IPS-NIHi7 (cell line): ENCODE measurements at regions not wholly inside any gene's neighbourhood (a gene's known extent, or its start where the extent isn't known, plus 50 kb on each side); places are given as distances from the start of the nearest gene placed in this dataset.

ENCODE experiments used
- DNase-seq: peaks from one replicate; pipeline ENCODE4 v3.0.0; 2012; ENCODE audit warnings: mixed read lengths; ENCODE audit errors: extremely low spot score

DNA sequence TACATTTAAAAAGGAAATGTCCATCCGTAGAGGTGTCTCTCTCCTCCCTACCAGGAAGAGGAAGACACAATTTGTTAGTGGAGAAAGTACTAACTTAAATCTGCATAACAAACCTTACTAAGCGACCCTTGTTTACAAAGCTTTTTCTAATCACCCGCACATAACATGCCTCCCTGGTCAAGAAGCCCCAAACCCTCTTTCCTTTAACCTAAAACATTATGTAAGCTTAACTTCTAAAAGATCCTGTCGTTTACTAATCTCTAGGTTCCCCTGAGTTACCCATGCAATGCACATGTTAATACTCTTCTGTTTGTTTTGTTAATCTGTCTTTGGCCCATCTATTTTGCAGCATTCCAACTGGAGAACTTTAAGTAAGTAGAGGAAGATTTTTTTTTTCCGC, 630.3 kb upstream of the NRXN1 start:
- peak; percentile 22 for DNase-seq

DNA sequence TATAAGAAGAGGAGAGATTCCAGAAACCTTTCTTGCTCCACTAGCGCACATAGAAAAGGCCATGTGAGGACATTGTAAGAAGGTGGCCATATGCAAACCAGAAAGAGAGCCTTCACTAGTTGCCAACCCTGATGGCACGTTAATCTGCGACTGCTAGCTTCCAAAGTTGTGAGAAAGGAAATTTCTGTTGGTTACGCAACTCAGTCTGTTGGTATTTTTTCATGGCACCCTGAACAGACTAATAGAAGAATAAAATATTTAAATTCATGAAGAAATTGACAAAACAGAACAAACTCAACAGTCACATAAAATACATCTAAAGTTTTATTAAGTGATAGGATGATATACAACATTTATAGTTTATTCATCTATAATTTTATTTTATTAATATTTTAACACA, 625.9 kb upstream of the NRXN1 start:
- no peak for DNase-seq

DNA sequence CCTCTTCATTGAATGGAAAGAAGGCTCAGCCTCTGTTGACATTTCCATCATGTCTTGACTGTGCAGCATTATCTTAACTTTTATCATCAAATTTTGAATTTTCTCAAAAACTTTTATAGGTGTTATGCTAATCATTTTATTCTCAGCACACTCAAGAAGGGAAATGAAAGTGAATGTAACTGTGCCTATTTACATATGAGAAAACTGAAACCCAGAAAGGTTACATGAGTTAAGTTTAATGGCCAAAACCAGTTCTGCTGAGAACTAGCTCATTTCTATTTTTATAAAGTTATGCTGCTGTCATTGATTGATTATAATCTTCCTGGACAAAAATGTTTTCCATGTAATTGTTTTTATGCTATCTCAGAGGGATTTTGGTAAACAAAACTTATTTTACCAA, 618.8 kb upstream of the NRXN1 start:
- no peak for DNase-seq

DNA sequence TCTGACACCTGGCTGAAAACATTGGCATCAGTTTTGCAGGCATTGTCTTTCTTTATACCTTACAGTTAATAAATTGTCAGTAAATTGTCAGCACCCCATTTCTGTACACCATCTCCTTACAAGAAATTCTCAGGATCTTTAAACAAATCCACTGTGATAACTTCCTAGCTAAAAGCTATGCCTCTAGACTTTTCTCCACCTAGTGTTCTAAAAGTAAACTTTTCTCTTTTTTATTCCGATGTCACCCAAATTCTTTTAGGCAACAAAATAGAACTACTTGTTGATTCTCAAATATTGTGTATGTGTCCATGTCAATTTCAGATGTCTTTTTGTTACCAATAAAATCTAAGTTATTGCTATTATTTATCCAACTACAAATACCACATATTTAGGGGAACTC, 617.4 kb upstream of the NRXN1 start:
- no peak for DNase-seq

DNA sequence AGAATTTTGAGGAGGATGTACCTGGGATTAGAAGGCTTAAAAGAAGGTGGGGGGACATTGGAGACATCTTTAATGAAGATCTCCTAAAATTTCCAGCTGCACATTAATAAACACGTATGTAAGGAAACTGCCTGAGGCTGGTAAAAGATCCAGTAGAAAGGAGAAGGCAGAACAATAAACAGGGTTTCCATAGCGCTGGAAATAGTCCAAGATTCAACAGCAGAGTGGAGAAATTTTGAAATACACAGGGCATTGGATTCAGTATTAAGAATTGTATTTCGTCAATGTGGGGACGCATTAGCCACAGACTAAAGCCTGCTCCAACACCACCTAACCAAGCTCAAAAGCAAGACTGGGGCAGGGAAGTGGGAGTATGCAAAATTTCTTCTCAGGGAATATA, 606.9 kb upstream of the NRXN1 start:
- no peak for DNase-seq

DNA sequence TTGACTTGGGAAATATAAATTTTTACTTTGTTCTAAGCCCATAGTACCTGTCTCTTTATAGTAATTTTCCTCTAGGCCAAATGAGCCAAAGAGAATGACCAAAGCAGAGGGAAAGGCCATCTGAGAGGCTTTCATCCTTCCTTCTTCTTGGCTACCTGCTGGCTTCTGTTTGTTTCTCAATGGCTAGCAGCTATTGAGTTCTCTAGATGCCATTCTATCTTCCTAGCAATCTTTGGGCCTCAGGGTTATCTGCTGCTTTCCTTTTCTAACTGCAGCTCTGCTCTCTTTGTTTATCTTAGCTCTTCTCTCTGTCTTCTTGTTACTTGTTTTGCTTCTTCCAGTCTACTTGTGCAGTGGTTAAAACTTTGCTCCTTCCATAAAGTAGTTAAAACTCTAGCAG, 601.1 kb upstream of the NRXN1 start:
- DNase-seq: peak; percentile 35

DNA sequence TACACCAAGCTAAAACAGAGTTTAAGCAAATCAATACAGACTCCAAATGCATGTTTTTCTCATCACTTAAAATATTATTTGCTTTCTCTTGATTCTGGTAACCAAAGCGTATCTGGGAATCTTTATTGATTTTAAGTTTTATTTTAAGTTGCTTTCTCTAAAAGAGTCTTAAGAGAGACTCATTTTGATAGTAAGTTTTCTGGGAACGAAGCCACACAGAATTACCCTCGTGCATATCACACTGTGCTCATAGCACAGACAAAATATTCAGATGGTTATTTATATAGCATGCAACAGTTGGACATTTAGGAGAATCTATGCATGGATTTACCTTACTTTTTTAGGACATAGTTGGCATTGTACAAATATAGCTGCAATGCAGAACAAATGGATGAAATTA, 597.5 kb upstream of the NRXN1 start:
- no peak for DNase-seq

DNA sequence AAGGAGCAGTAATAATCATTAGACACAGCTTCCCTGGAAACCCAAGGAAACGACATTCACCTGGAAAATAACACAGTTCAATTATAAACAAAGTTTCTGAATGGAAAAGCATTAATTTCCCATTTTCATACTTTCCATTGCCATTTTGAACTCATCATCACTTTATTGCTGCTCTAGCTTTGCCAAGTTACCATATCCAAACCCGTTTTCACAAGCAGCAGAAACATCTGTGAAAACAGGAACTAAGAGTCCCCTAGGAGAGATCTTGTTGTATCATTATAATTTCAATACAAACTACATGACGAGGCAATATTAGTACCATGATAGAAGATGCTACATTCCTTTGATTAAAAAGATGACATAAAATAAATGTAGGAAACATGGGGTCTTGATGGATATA, 597.0 kb upstream of the NRXN1 start:
- no peak for DNase-seq

DNA sequence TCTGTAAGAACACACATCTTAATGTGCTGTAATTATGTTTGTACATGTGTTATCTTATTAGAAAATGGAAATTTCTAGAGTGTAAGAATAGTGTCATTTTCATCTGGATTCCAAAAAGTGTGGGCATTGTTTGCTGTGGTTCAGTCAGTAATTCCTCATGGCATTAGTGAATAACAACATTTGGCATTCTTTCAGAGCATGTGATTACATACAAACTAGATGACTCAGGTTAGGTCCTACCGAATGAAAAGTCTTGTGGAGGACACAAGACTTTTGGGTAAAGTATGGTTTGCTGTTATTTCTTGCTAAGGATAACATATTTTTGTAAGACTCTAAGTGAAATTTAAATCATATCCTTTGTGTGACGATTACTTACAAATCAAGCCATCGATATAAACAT, 593.1 kb upstream of the NRXN1 start:
- no peak for DNase-seq

DNA sequence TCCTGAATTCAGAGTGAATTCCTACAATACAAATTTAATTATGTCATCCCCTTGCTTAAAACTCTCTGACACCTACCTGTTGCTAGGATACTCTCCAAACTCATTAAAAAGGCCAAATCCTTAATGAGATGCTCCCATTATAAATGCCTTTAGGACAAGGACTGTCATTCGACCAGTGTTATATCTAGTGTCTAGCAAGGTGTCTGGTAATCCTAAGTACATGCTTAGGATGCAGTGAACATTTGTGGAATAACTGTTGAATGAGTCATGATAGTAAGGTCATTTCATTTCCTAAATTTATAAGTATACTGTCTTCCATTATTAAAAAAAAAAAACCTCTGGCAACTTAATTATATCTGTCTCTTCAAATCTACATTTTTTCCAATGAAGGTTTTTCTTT, 588.9 kb upstream of the NRXN1 start:
- no peak for DNase-seq

DNA sequence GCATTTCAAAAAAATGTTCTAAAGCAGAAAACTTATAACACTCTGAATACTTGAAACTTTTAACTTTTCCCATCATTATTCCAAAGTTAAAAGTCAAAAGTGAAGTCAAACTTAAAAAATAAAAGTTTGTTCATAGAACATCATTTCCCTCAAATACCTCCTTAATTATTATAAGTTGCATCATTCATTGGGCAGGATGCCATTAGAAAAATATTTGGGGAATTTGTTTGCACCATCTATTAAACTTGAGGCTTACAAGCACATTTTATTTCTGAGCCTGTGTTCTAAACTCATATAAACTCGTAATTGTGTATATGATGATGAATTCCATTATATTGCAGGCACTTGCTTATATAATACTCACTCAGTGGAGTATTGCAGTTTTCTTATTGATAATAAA, 588.0 kb upstream of the NRXN1 start:
- DNase-seq: no peak

DNA sequence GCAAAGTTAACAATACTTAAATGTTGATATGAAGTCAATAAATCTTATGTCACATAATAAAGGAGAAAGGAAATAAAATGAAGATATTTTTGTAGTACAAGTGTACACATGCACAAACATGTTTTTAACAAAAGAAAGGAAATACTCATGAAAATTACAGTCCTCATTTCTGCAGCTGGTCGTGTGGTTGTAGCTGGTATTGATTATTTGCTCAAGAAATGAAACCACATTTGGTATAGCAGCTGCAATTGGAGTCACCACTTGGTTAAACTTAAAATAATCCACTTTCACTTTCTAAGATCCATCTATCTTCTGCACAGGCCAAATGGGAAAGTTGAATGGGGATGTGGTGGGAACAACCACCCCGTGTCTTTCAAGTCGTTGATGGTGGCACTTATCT, 580.5 kb upstream of the NRXN1 start:
- no peak for DNase-seq

DNA sequence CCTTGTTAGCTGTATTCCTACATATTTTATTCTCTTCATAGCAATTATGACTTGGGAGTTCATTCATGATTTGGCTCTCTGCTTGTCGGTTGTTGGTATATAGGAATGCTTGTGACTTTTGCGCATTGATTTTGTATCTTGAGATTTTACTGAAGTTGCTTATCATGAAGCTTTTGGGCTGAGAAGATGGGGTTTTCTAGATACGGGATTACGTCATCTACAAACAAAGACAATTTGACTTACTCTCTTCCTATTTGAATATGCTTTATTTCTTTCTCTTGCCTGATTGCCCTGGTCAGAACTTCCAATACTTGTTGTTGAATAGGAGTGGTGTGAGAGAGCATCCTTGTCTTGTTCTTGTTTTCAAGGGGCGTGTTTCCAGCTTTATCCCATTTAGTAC, 569.8 kb upstream of the NRXN1 start:
- no peak for DNase-seq

DNA sequence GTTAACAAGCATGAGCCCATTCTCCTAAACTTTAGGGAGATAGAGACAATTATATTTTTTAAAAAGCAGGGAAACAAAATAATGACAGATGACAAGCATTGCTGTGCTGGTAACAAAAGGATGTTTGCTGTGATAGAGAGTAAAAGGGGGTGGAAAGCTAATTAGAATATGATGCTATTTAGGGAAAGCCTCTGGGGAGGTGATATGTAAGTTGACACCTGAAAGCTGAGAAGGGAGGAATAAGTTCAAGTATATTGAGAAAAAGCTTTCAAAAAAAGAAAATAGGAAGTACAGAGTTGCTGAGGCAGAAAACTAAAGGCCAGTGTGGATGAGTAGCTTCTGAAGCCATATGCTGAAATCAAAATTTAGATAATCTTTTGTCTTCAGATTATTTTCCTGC, 565.2 kb upstream of the NRXN1 start:
- peak; percentile 8 for DNase-seq

DNA sequence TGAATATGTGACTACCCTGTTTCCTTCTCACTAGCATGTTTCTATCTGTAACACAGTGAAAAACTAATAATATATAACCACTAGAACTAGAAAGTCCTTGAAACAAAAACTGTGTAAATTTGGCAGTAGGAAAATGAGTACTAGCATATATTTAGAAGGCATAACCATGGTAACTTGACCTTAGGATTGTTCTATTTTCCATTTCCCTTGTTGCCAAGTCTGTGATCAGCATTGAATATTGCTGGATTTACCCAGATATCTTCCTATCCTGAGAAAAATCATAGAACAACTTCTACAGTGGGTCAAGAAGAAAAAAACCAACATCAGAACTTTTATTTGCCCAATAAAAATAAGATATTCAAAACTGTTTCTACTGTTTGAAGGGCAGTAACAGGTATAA, 563.9 kb upstream of the NRXN1 start:
- DNase-seq: no peak

DNA sequence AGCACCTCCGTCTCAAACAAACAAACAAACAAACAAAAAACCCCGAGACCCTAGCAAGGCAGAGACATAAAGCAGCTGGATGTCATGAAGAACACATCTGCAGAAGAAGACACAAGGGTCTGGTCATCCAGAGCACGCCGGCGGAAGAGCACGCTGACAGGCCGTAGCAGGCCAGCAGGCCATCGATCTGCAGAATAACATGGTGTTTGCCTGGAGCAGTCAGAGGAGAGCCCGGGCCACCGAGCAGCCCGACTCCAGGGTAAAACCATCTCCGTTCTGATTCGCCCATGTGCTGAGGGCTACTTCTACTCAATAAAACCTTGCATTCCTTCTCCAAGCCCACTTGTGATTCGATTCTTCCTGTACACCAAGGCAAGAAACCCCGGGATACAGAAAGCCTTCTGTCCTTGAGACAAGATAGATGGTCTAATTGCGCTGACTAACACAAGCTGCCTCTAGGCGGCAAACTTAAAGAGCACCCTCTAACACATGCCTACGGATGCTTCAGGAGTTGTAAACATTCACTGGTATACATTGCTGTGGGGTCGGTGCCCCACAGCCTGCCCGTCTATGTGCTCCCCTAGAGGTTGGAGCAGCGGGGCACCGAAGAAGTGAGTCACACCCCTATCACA, 549.8 kb upstream of the NRXN1 start:
- DNase-seq: peak; percentile 7

DNA sequence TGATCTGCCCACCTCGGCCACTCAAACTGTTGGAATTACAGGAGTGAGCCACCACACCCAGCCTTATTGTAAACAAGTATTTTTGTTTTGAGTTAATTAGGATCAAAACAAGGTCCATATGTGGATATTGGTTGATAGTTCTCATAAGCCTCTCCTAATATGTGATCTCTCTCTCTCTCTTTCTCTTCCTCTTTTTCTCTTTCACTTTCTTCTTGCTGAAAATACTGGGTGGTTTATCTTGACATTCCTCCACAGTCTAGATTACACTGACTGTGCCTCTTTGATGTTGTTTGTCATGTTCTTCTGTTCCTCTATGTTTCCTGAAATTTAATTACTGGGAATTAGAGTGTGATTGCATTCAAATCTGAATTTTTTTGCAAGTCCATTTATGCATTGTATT, 547.5 kb upstream of the NRXN1 start:
- no peak for DNase-seq

DNA sequence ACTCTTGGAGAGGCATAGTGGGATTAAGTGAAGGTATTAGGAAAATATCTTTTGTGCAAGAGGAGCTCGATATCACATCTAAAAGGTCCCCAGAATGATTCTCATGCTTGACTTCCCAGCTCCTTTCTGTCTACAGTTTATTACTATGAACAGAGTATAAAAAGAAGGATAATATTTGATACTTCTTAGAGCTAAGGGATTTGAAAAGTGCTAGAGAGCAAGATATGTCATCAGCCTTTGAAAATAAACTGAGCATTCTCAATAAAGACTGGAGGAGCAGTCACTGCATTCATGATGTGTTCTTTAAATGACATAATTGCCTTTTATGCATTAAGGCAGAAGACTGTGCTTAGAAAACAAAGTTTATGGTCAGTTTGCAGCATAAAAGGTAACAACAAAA, 543.2 kb upstream of the NRXN1 start:
- DNase-seq: no peak

DNA sequence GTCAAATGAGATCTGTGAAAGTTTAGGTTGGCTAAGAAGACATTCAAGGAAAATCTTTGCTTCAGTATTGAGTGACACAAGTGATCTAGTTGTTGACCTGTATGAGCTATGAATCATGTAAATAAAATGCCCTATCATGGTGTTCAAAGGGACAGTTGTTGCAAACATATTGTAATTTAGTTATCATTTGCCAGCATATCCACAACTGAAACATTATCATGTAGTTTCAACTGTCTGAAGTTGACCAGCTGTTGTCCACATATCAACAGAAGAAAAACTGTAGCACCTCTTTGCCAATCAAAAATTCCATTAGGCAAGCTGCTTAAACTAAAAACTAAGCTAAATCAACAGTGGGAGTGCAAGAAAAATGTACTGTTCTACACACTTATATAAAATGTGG, 527.1 kb upstream of the NRXN1 start:
- no peak for DNase-seq

DNA sequence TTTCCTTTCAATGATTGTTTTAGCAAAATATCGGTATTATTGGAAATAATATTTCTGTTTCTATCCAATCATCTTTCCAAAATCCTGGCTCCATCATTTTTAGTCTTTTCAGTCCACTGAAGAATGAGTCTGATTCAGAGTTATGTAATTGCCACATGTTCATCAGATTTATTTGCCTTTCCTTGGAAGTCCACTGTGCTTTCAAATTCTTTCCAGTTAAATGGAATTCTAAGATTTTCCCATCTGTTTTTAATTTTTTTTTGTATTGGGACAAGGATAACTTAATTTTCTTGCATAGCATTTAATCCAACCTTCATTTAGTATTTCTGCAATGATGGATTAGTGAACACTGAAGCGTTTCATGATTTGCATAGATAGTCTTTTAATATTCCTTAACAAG, 521.5 kb upstream of the NRXN1 start:
- no peak for DNase-seq

DNA sequence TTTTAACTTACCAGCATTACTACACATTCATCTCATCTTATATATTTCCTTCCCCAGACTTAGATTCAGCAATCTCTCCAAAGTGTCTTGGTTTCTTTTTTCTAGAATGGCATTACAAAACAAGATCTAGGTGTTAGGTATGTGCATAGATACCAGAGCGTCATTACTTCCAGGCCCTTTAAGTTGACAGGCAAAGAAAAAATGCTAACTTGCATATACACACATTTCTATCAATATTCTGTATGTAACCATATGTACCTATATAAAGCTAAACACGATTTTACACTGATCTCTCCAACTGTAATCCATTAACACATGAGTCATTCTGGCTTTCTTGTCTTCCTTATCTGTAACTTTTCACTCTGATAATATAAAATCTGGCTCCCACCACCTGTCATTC, 503.8 kb upstream of the NRXN1 start:
- no peak for DNase-seq

DNA sequence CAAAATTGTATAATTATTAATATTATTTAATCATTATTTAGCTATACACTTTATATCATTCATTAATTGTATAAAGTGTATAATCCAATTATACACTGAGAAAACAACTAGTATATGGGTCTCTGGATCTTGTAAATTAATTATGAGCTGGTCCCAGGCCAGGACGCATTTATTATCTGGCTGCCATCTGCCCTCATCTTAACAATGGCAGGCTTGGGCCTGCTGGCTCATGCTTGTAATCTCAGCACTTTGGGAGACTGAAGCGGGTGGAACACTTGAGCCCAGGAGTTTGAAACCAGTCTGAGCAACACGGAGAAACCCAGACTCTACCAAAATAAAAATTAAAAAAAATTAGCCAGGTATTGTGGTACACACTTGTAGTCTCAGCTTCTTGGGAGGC, 502.2 kb upstream of the NRXN1 start:
- DNase-seq: no peak

DNA sequence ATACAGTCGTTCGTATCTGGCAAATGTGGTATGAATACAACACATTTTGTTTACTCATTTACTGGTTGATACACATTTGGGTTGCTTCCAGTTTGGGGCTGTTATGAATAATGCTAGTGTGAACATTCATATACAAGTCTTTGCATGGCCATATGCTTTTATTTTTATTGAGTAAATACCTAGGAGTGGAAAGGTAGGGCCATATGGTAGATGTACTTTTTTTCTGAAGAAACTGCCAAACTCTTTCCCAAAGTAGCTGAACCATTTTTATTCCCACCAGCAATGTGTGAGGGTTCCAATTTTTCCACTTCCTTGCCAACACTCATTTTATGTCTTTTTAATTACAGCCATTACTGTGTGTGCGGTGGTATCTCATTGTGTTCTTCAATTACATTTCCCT, 496.2 kb upstream of the NRXN1 start:
- no peak for DNase-seq

DNA sequence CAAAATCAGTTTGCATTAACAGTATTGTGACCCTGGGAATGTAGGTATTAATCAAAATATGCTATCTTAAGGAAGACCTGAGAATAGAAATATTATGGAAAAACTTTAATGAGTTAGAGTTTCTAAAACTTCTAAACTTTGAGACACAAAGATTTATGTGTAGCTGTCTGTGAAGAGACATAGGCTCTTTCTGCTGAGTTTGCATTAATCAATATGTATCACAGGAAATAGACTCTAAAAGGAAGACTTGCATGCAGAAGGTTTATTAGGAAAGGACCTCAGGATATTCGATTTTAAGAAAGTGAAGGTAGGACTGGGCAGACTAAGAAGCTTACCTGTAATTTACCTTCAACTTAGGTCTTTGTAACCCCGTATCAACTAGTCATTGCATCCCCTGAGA, 494.8 kb upstream of the NRXN1 start:
- no peak for DNase-seq

DNA sequence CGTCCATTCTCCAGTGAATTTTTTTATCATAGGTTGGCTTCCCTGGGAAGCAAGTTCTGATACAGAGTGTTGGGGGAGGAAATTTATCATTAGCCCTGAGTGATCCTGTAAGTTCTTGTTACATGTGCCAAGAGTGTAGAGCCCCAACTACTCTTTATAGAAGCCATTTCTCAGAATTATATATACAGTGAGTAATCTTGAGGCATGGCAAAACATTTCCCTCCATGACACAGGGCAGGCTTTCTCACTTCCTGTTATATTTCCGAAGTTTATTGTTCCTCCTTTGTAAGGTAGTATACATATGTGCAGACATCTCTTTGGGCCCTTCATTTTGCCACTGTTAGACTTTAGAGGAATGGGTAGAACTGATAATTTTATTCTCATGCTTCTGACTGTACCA, 484.7 kb upstream of the NRXN1 start:
- DNase-seq: no peak
